Gastroesophageal sphincter (tissue), 3 donors: ENCODE measurements at regions not wholly inside any gene's neighbourhood (a gene's known extent, or its start where the extent isn't known, plus 50 kb on each side); places are given as distances from the start of the nearest gene placed in this dataset.

Experiments
- CTCF ChIP-seq, 4 experiments: fragments of 200-600 bp in 2 of 4; fragments of 450-650 bp in 2 of 4; sonication (generic) in 1 of 4; IDR thresholded peaks; one replicate each; pipeline ENCODE4 v1.5.1; 2017 to 2019; ENCODE audit warnings: antibody characterized with exemption in 4 of 4, mild to moderate bottlenecking in 2 of 4, moderate library complexity in 2 of 4
- POLR2AphosphoS5 ChIP-seq: sonication (generic); formaldehyde crosslinking; IDR thresholded peaks from one replicate; pipeline ENCODE4 v1.6.1; 2017; ENCODE audit warnings: antibody characterized with exemption

GRCh38 chr9:108708448-108708847 lies 147.3 kb downstream of the ACTL7B start:
- no peak for TF ChIP-seq CTCF (IDR thresholded peaks at IDR 0.05)
- TF ChIP-seq POLR2AphosphoS5 = peak; percentile 20
